ENCODE measurements at regions not wholly inside any gene's neighbourhood (a gene's known extent, or its start where the extent isn't known, plus 50 kb on each side); places are given as distances from the start of the nearest gene placed in this dataset.

GRCh38 chr7:13104128-13104527 lies 416.7 kb downstream of the ARL4A start:
- Histone ChIP-seq H4K20me1 (ENCODE audit: insufficient read depth, low read length) (no peaks in the 10 kb centered on the region), H2AFZ (ENCODE audit: low read length) (no peak overlapping the region), H3K4me3 (ENCODE audit: low read depth, low read length, poor library complexity, severe bottlenecking) (no peak overlapping the region), H3K9me3 (ENCODE audit: low read length) (no peaks in the 10 kb centered on the region), H3K27ac (ENCODE audit: low read depth, low read length, poor library complexity, severe bottlenecking) (no peak overlapping the region), H3K36me3 (ENCODE audit: insufficient read depth, low read length) (no peaks in the 10 kb centered on the region), H3K4me2 (ENCODE audit: low read length) (no peak overlapping the region), H3K9me2 (ENCODE audit: insufficient read depth, low read length) (no peaks in the 10 kb centered on the region), H3K79me2 (ENCODE audit: insufficient read depth, low read depth, low read length) (no peaks in the 10 kb centered on the region), H3K4me1 (ENCODE audit: insufficient read depth, low read length, poor library complexity, severe bottlenecking) (no peaks in the 10 kb centered on the region)
- no TSS peak for BruUV-seq (replicated peaks)
- POLR2A ChIA-PET, result no interaction called here
- CTCF ChIA-PET (ENCODE audit: unreplicated experiment), result interaction anchor here (0.6 kb wide), 1 partner anchor 14 kb away, joined by 3 read pairs; no protein-coding TSS in a partner anchor
- no peak for TF ChIP-seq EZH2phosphoT487 (IDR thresholded peaks at IDR 0.05; ENCODE audit: borderline replicate concordance, low read depth, low read length)
- no peak for TF ChIP-seq CTCF (conservative IDR thresholded peaks at IDR 0.05; ENCODE audit: low read length)
- intact Hi-C loops (cut with micrococcal nuclease; ENCODE audit: unreplicated experiment), result no loop called here
- no peak for DNase-seq (ENCODE audit: low spot score)

- intact Hi-C loops (cut with micrococcal nuclease; ENCODE audit: unreplicated experiment), result no loop called here
Measured at GRCh38 chr7:13105209-13105608, 417.8 kb downstream of the ARL4A start.

More at GRCh38 chr7:13105209-13105608, 417.8 kb downstream of the ARL4A start:
- H4K20me1 ChIP-seq (ENCODE audit: insufficient read depth, low read length), result no peaks in the 10 kb centered on the region
- H3K4me1 ChIP-seq (ENCODE audit: insufficient read depth, low read length, poor library complexity, severe bottlenecking), result no peaks in the 10 kb centered on the region
- no peaks in the 10 kb centered on the region for H3K9me2 ChIP-seq (ENCODE audit: insufficient read depth, low read length)
- DNase-seq (ENCODE audit: low spot score), result no peak
- H3K27ac ChIP-seq (ENCODE audit: low read depth, low read length, poor library complexity, severe bottlenecking), result no peak overlapping the region
- no peaks in the 10 kb centered on the region for H3K9me3 ChIP-seq (ENCODE audit: low read length)
- ChIA-PET POLR2A (no interaction called here), CTCF (ENCODE audit: unreplicated experiment) (no interaction called here)
- H3K79me2 ChIP-seq (ENCODE audit: insufficient read depth, low read depth, low read length), result no peaks in the 10 kb centered on the region
- H2AFZ ChIP-seq (ENCODE audit: low read length), result no peak overlapping the region
- no peak overlapping the region for H3K4me2 ChIP-seq (ENCODE audit: low read length)
- H3K36me3 ChIP-seq (ENCODE audit: insufficient read depth, low read length), result no peaks in the 10 kb centered on the region
- no peak for TF ChIP-seq EZH2phosphoT487 (IDR thresholded peaks at IDR 0.05; ENCODE audit: borderline replicate concordance, low read depth, low read length)
- no peak for TF ChIP-seq CTCF (conservative IDR thresholded peaks at IDR 0.05; ENCODE audit: low read length)
- no TSS peak for BruUV-seq (replicated peaks)
- H3K4me3 ChIP-seq (ENCODE audit: low read depth, low read length, poor library complexity, severe bottlenecking), result no peak overlapping the region

Measured in OCI-LY7 (cell line).